ENCODE measurements at regions not wholly inside any gene's neighbourhood (a gene's known extent, or its start where the extent isn't known, plus 50 kb on each side); places are given as distances from the start of the nearest gene placed in this dataset.
A peak's percentile ranks its signal among the peaks of the same experiment; 100 is the strongest.

GRCh38 chr1:100616121-100616621, 78.2 kb downstream of the GPR88 start:
- no peak for DNase-seq
- intact Hi-C loops (cut with micrococcal nuclease; ENCODE audit: unreplicated experiment), result no loop called here
- Mint-ChIP-seq H3K4me1 (ENCODE audit: low read depth, unreplicated experiment) (peaks cover 9% of the 10 kb centered on the region), H3K36me3 (ENCODE audit: insufficient read depth, unreplicated experiment) (no peaks in the 10 kb centered on the region), H3K27ac (ENCODE audit: unreplicated experiment) (no peak overlapping the region), H3K4me3 (ENCODE audit: low read depth, unreplicated experiment) (no peak overlapping the region), H3K27me3 (ENCODE audit: unreplicated experiment) (no peaks in the 10 kb centered on the region), H3K9me3 (ENCODE audit: low read depth, unreplicated experiment) (peaks cover 9% of the 10 kb centered on the region)
- no peak for TF ChIP-seq CTCF (IDR thresholded peaks at IDR 0.05; ENCODE audit: unreplicated experiment)
- CTCF ChIA-PET, result no interaction called here
- BruUV-seq (replicated peaks), result no TSS peak

GRCh38 chr1:100622037-100622436, 84.1 kb downstream of the GPR88 start:
- H3K27ac Mint-ChIP-seq (ENCODE audit: unreplicated experiment), result peak overlapping the region; percentile 79
- H3K9me3 Mint-ChIP-seq (ENCODE audit: low read depth, unreplicated experiment), result peaks cover 9% of the 10 kb centered on the region
- H3K4me1 Mint-ChIP-seq (ENCODE audit: low read depth, unreplicated experiment), result peaks cover 31% of the 10 kb centered on the region
- CTCF ChIA-PET, result no interaction called here
- no peaks in the 10 kb centered on the region for H3K27me3 Mint-ChIP-seq (ENCODE audit: unreplicated experiment)
- no peak for TF ChIP-seq CTCF (IDR thresholded peaks at IDR 0.05; ENCODE audit: unreplicated experiment)
- H3K36me3 Mint-ChIP-seq (ENCODE audit: insufficient read depth, unreplicated experiment), result no peaks in the 10 kb centered on the region
- no peak overlapping the region for H3K4me3 Mint-ChIP-seq (ENCODE audit: low read depth, unreplicated experiment)
- BruUV-seq (replicated peaks), result no TSS peak
- peak; percentile 38 for DNase-seq
- intact Hi-C loops (cut with micrococcal nuclease; ENCODE audit: unreplicated experiment), result no loop called here

- no TSS peak for BruUV-seq (replicated peaks)
- no peaks in the 10 kb centered on the region for H3K36me3 Mint-ChIP-seq (ENCODE audit: insufficient read depth, unreplicated experiment)
- no peak overlapping the region for H3K4me3 Mint-ChIP-seq (ENCODE audit: low read depth, unreplicated experiment)
- H3K27me3 Mint-ChIP-seq (ENCODE audit: unreplicated experiment), result no peaks in the 10 kb centered on the region
- intact Hi-C loops (cut with micrococcal nuclease; ENCODE audit: unreplicated experiment), result no loop called here
- no peak for DNase-seq
- CTCF ChIA-PET, result no interaction called here
- H3K27ac Mint-ChIP-seq (ENCODE audit: unreplicated experiment), result peak overlapping the region; percentile 79
- no peak for TF ChIP-seq CTCF (IDR thresholded peaks at IDR 0.05; ENCODE audit: unreplicated experiment)
- H3K9me3 Mint-ChIP-seq (ENCODE audit: low read depth, unreplicated experiment), result peaks cover 9% of the 10 kb centered on the region
- H3K4me1 Mint-ChIP-seq (ENCODE audit: low read depth, unreplicated experiment), result peaks cover 31% of the 10 kb centered on the region
Observed at GRCh38 chr1:100622506-100622905, 84.6 kb downstream of the GPR88 start.

GRCh38 chr1:100622966-100623762, 85.2 kb downstream of the GPR88 start:
- no peak for DNase-seq
- Mint-ChIP-seq H3K9me3 (ENCODE audit: low read depth, unreplicated experiment) (peaks cover 9% of the 10 kb centered on the region), H3K27me3 (ENCODE audit: unreplicated experiment) (no peaks in the 10 kb centered on the region), H3K4me1 (ENCODE audit: low read depth, unreplicated experiment) (peaks cover 31% of the 10 kb centered on the region), H3K36me3 (ENCODE audit: insufficient read depth, unreplicated experiment) (no peaks in the 10 kb centered on the region), H3K4me3 (ENCODE audit: low read depth, unreplicated experiment) (peak overlapping the region; percentile 22), H3K27ac (ENCODE audit: unreplicated experiment) (peak overlapping the region; percentile 40)
- intact Hi-C loops (cut with micrococcal nuclease; ENCODE audit: unreplicated experiment), result no loop called here
- CTCF ChIA-PET, result interaction anchor here (0.7 kb wide), 1 partner anchor 246 kb away, joined by 3 read pairs; no protein-coding TSS in a partner anchor
- BruUV-seq (replicated peaks), result no TSS peak
- TF ChIP-seq CTCF (IDR thresholded peaks at IDR 0.05; ENCODE audit: unreplicated experiment), result no peak

Data from Calu3 (cell line).